Stimulated activated naive CD8-positive, alpha-beta T cell treated with anti-CD3 and anti-CD28 coated beads, Interleukin-15, Interleukin-2, amounts not matched to agents 100 ng/mL and 50 ng/mL, for 24 hours (primary cell): ENCODE measurements at regions not wholly inside any gene's neighbourhood (a gene's known extent, or its start where the extent isn't known, plus 50 kb on each side); places are given as distances from the start of the nearest gene placed in this dataset.

Experiments used
- H3K27ac Mint-ChIP-seq: one replicate; pipeline ENCODE4 v1.8.0; 2021; ENCODE audit warnings: mild to moderate bottlenecking, mixed read lengths
- H3K27me3 Mint-ChIP-seq: one replicate; pipeline ENCODE4 v1.8.0; 2021; ENCODE audit warnings: mixed read lengths
- H3K36me3 Mint-ChIP-seq: one replicate; pipeline ENCODE4 v1.8.0; 2021; ENCODE audit warnings: low read depth, mixed read lengths
- H3K4me1 Mint-ChIP-seq: one replicate; pipeline ENCODE4 v1.8.0; 2021; ENCODE audit warnings: low read depth, mixed read lengths
- H3K4me3 Mint-ChIP-seq: one replicate; pipeline ENCODE4 v1.8.0; 2021; ENCODE audit warnings: mild to moderate bottlenecking, mixed read lengths
- H3K9me3 Mint-ChIP-seq: one replicate; pipeline ENCODE4 v1.8.0; 2021; ENCODE audit warnings: mixed read lengths

GRCh38 chr12:58176296-58176869 lies 235.0 kb downstream of the ATP23 start:
- no peaks in the 10 kb centered on the region for H3K4me1 Mint-ChIP-seq
- H3K36me3 Mint-ChIP-seq = no peaks in the 10 kb centered on the region
- H3K4me3 Mint-ChIP-seq = no peak overlapping the region
- H3K9me3 Mint-ChIP-seq = no peaks in the 10 kb centered on the region
- H3K27ac Mint-ChIP-seq = no peak overlapping the region
- H3K27me3 Mint-ChIP-seq = peaks cover 17% of the 10 kb centered on the region

- Mint-ChIP-seq H3K9me3 (no peaks in the 10 kb centered on the region), H3K36me3 (no peaks in the 10 kb centered on the region), H3K27me3 (peaks cover 17% of the 10 kb centered on the region), H3K27ac (no peak overlapping the region), H3K4me3 (no peak overlapping the region), H3K4me1 (no peaks in the 10 kb centered on the region)
Measured at GRCh38 chr12:58177366-58177765, 236.0 kb downstream of the ATP23 start.

- Mint-ChIP-seq H3K27me3 (no peaks in the 10 kb centered on the region), H3K9me3 (peaks cover 14% of the 10 kb centered on the region), H3K4me1 (no peaks in the 10 kb centered on the region), H3K4me3 (no peak overlapping the region), H3K27ac (no peak overlapping the region), H3K36me3 (no peaks in the 10 kb centered on the region)
Measured at GRCh38 chr12:58184212-58184611, 242.8 kb downstream of the ATP23 start.

DNA sequence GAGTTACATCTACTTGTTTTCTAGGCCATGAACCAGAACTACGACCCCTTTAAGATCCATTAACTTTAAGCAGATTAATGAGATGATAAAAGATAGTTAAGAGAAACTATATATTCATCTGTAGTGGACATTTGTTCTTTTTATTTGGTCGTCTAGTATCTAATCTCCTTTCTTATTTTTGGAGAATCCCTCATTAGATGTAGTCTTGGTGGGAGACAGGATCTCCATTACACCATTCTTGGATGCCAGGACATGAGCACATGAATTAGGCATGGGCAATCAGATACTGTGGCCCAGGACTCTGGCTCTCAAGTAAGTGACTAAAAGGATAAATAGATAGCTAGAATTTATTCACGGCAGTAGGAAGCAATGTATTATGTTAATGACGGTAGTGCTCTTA lies 245.0 kb downstream of the ATP23 start:
- no peak overlapping the region for H3K4me3 Mint-ChIP-seq
- no peaks in the 10 kb centered on the region for H3K36me3 Mint-ChIP-seq
- no peaks in the 10 kb centered on the region for H3K27me3 Mint-ChIP-seq
- H3K9me3 Mint-ChIP-seq = peaks cover 14% of the 10 kb centered on the region
- no peak overlapping the region for H3K27ac Mint-ChIP-seq
- no peaks in the 10 kb centered on the region for H3K4me1 Mint-ChIP-seq

DNA sequence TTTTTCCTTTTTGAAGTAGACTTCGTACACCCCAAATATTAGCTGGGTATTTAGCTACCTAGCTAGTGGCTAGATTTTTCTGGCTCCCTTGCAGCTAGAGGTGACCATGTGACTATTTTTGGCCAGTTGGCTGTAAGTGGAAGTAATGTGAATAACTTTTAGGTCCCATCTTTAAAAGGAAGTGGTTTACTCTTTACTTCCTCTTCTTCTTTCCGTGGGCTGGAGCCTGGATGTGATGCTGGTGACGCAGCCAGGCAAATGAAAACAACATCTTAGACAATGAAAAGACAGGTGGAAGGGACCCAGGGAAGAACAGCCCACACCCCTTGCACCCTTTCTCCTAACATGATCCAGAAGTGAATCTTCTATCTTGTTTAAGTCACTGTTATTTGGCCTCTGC lies 245.5 kb downstream of the ATP23 start:
- peaks cover 14% of the 10 kb centered on the region for H3K9me3 Mint-ChIP-seq
- no peak overlapping the region for H3K4me3 Mint-ChIP-seq
- H3K27me3 Mint-ChIP-seq = no peaks in the 10 kb centered on the region
- H3K4me1 Mint-ChIP-seq = no peaks in the 10 kb centered on the region
- H3K27ac Mint-ChIP-seq = no peak overlapping the region
- no peaks in the 10 kb centered on the region for H3K36me3 Mint-ChIP-seq

DNA sequence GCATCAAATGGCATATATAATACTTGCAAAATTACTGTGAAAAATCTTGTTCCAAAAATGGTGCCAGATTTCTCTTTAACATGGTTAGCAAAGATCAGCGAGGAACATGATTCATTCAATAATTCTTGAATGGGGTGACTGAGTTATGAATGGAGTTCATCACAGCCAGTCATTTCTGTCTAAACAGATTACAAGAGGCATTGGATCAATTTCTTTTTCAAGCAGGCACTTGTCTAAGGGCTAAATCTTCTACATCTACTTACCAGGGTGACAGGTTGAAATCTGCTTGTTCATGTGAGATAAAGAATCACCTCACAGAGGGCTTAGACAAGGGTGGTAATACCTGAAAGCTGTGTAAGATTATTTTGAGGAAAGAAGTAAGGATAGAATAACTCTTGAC lies 247.7 kb downstream of the ATP23 start:
- H3K4me3 Mint-ChIP-seq = no peak overlapping the region
- peaks cover 14% of the 10 kb centered on the region for H3K9me3 Mint-ChIP-seq
- H3K27me3 Mint-ChIP-seq = no peaks in the 10 kb centered on the region

DNA sequence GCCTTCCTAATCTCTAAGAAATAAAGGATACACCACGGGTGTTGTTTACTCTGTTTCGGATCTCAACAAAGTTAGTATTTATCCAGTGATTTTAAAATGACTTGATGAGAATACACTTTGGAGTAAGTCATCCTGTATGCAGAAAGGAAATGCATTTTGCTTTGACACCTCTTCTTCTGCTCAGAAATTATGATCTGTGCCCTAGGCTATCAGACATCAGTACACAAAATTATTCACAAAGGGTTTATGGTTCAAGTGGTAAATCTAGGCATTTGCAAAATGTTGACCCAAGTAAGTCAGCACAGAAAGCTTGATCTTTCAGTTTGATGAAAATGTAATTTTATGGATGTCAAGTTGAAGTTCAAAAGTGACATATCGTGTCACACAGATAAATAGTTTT lies 248.5 kb downstream of the ATP23 start:
- H3K9me3 Mint-ChIP-seq = peaks cover 14% of the 10 kb centered on the region
- H3K36me3 Mint-ChIP-seq = no peaks in the 10 kb centered on the region
- H3K4me3 Mint-ChIP-seq = no peak overlapping the region
- no peak overlapping the region for H3K27ac Mint-ChIP-seq
- H3K27me3 Mint-ChIP-seq = peaks cover 6% of the 10 kb centered on the region
- peaks cover 5% of the 10 kb centered on the region for H3K4me1 Mint-ChIP-seq

More for the DNA sequence above, 247.7 kb downstream of the ATP23 start:
- H3K27ac Mint-ChIP-seq = no peak overlapping the region
- no peaks in the 10 kb centered on the region for H3K36me3 Mint-ChIP-seq
- H3K4me1 Mint-ChIP-seq = peaks cover 5% of the 10 kb centered on the region

- H3K27me3 Mint-ChIP-seq = peaks cover 7% of the 10 kb centered on the region
- no peak overlapping the region for H3K27ac Mint-ChIP-seq
- H3K36me3 Mint-ChIP-seq = no peaks in the 10 kb centered on the region
- peaks cover 12% of the 10 kb centered on the region for H3K9me3 Mint-ChIP-seq
- H3K4me3 Mint-ChIP-seq = no peak overlapping the region
- peaks cover 5% of the 10 kb centered on the region for H3K4me1 Mint-ChIP-seq
Measured at GRCh38 chr12:58190618-58191017, 249.3 kb downstream of the ATP23 start.

DNA sequence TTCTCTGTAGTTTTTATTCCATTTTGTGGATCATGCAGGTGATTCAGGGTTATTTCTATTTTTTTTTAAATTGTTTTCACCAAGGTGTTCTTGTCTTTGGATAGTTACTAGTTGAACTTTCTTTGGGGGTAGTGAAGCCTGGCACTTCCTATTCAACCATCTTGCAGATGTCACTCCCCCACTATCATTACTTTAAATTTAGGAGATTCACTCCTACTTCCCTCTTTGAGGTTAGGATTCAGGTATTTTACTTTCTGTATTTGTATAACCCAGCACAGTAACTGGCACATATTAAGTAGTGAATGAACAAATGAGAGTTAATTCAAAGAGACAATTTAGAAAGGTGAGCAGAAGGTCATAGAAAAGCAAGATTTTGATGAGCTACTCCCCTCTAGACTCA lies 255.6 kb downstream of the ATP23 start:
- H3K4me3 Mint-ChIP-seq = no peak overlapping the region
- no peak overlapping the region for H3K27ac Mint-ChIP-seq
- H3K4me1 Mint-ChIP-seq = peaks cover 5% of the 10 kb centered on the region
- H3K36me3 Mint-ChIP-seq = no peaks in the 10 kb centered on the region
- H3K27me3 Mint-ChIP-seq = peaks cover 35% of the 10 kb centered on the region
- no peaks in the 10 kb centered on the region for H3K9me3 Mint-ChIP-seq

DNA sequence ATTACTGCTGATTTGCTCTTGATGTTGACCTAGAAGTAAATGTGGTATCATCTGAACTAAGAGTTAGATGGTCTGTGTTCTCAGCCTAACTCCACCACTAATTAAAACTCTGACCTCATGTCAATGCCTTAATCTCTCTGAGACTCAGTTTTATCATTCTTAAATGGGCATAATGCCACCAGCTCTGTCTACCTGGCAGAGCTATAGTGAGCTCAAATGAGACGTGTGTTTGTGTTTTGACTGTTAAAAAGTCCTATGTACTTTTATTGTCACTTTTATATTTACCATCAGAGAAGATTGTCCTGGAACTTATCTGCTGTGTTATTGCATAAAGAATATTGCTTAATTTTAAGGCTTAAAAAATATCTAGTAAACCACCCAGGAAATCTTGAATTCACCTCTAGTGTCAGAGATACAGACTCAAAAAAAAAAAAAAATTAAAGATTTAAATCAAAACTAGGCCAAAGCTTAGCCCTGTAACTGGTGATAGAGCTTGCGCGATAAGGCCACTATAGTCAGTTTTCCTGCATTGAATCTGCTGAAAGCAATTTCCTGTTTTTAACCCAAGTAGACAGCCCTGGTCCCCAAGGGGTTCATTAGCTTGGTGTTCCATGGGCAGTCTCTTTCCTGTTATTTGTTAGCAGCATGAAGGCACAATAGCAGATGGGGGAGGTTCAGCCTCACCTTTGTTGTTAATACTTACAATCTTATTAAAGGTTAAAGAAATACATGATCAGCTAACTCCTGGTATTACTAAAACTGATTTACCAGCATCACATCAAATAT lies 261.8 kb downstream of the ATP23 start:
- H3K36me3 Mint-ChIP-seq = no peaks in the 10 kb centered on the region
- H3K9me3 Mint-ChIP-seq = no peaks in the 10 kb centered on the region
- no peaks in the 10 kb centered on the region for H3K4me1 Mint-ChIP-seq
- H3K27ac Mint-ChIP-seq = no peak overlapping the region
- peaks cover 15% of the 10 kb centered on the region for H3K27me3 Mint-ChIP-seq
- H3K4me3 Mint-ChIP-seq = no peak overlapping the region

DNA sequence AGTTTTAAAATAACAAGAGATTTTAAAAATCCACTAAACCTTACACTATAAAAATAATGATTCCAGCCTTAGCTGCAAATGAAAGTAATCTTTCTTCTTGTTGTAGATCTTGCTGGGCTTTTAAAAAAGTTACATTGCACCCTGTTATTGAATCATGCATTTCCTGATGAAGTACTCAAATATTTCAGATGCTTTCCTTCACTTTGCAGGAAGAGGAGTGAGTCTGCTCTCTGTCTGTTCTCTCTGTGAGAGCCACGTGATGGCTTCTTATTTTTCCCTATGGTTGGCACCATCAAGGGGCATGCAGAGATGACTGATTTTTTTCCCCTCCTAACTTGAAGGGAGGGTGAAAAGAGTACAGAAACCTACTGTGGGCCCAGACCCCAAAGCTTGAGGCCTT lies 262.7 kb downstream of the ATP23 start:
- H3K9me3 Mint-ChIP-seq = no peaks in the 10 kb centered on the region
- no peaks in the 10 kb centered on the region for H3K4me1 Mint-ChIP-seq
- peak overlapping the region; percentile 2 for H3K27ac Mint-ChIP-seq
- no peaks in the 10 kb centered on the region for H3K36me3 Mint-ChIP-seq
- H3K27me3 Mint-ChIP-seq = peaks cover 8% of the 10 kb centered on the region
- H3K4me3 Mint-ChIP-seq = no peak overlapping the region

DNA sequence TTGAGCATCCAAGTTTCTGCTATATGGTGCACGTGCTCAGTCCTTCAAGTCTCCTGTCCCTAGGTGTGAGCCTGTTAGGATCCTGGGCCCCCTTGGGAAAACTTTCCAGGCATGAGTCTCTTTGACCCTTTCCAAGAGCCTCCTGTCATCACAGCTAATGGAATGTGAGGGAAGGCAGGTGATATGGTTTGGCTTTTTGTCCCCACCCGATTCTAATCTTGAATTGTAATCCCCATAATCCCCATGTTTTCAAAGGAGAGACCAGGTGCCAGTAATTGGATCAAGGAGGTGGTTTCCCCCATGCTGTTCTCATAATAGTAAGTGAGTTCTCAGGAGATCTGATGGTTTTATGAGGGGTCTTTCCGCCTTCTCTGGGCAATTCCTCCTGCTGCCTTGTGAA lies 265.5 kb downstream of the ATP23 start:
- no peaks in the 10 kb centered on the region for H3K9me3 Mint-ChIP-seq
- no peak overlapping the region for H3K4me3 Mint-ChIP-seq
- no peaks in the 10 kb centered on the region for H3K36me3 Mint-ChIP-seq
- H3K27me3 Mint-ChIP-seq = peaks cover 4% of the 10 kb centered on the region
- H3K4me1 Mint-ChIP-seq = no peaks in the 10 kb centered on the region
- no peak overlapping the region for H3K27ac Mint-ChIP-seq

- Mint-ChIP-seq H3K36me3 (no peaks in the 10 kb centered on the region), H3K27me3 (peaks cover 8% of the 10 kb centered on the region), H3K27ac (no peak overlapping the region)
Measured at GRCh38 chr12:58211211-58211610, 269.8 kb downstream of the ATP23 start.

GRCh38 chr12:58217130-58217529 lies 275.8 kb downstream of the ATP23 start:
- Mint-ChIP-seq H3K27ac (no peak overlapping the region), H3K36me3 (no peaks in the 10 kb centered on the region), H3K4me1 (no peaks in the 10 kb centered on the region), H3K27me3 (peaks cover 6% of the 10 kb centered on the region), H3K9me3 (no peaks in the 10 kb centered on the region), H3K4me3 (no peak overlapping the region)

More at GRCh38 chr12:58211211-58211610, 269.8 kb downstream of the ATP23 start:
- H3K4me1 Mint-ChIP-seq = no peaks in the 10 kb centered on the region
- H3K9me3 Mint-ChIP-seq = no peaks in the 10 kb centered on the region
- no peak overlapping the region for H3K4me3 Mint-ChIP-seq

GRCh38 chr12:58224536-58225105 lies 283.3 kb downstream of the ATP23 start:
- no peak overlapping the region for H3K27ac Mint-ChIP-seq
- H3K4me1 Mint-ChIP-seq = no peaks in the 10 kb centered on the region
- H3K36me3 Mint-ChIP-seq = no peaks in the 10 kb centered on the region
- H3K9me3 Mint-ChIP-seq = no peaks in the 10 kb centered on the region
- H3K27me3 Mint-ChIP-seq = no peaks in the 10 kb centered on the region
- no peak overlapping the region for H3K4me3 Mint-ChIP-seq
